ENCODE measurements at regions not wholly inside any gene's neighbourhood (a gene's known extent, or its start where the extent isn't known, plus 50 kb on each side); places are given as distances from the start of the nearest gene placed in this dataset.

GRCh38 chr3:177282119-177282655 is 84.9 kb upstream of the TBL1XR1 start:
- H3K4me1 ChIP-seq (ENCODE audit: control insufficient read depth, insufficient read depth, low read length), result peaks cover 8% of the 10 kb centered on the region
- no peak overlapping the region for H3K4me3 ChIP-seq (ENCODE audit: low read length)
- no peak overlapping the region for H3K9ac ChIP-seq (ENCODE audit: low read depth, low read length)
- no peak overlapping the region for H3K4me2 ChIP-seq (ENCODE audit: low read length)
- H3K9me3 ChIP-seq (replicated peaks; ENCODE audit: low read length), result no peaks in the 10 kb centered on the region
- H3K36me3 ChIP-seq (ENCODE audit: insufficient read depth, low read length), result no peaks in the 10 kb centered on the region
- H3K27me3 ChIP-seq (ENCODE audit: control insufficient read depth, insufficient read depth, low read length), result no peaks in the 10 kb centered on the region

DNA sequence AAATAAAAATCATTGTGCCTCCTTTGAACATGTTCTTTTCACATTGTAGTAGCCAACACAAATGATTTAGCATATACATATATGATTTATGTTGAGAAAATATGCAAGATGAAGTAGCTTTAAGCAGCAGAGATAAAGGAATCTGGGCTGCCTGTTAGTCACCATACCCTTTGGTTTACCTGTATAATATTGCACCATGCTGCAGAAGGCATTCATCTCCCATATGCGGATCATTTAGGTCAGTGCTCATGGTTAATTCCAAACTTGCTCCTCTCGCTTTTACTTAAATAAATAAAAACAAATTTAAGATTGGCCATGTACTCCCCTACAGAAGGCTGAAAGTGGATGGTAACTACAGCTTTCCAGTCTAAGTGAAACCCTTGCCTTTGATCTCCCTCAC is 86.7 kb upstream of the TBL1XR1 start:
- H3K36me3 ChIP-seq (ENCODE audit: insufficient read depth, low read length), result no peaks in the 10 kb centered on the region
- no peak overlapping the region for H3K4me3 ChIP-seq (ENCODE audit: low read length)
- H3K4me1 ChIP-seq (ENCODE audit: control insufficient read depth, insufficient read depth, low read length), result peaks cover 8% of the 10 kb centered on the region
- H3K9me3 ChIP-seq (replicated peaks; ENCODE audit: low read length), result no peaks in the 10 kb centered on the region
- no peak overlapping the region for H3K9ac ChIP-seq (ENCODE audit: low read depth, low read length)
- no peaks in the 10 kb centered on the region for H3K27me3 ChIP-seq (ENCODE audit: control insufficient read depth, insufficient read depth, low read length)
- peak overlapping the region; percentile 27 for H3K4me2 ChIP-seq (ENCODE audit: low read length)

GRCh38 chr3:177284383-177284881 is 87.2 kb upstream of the TBL1XR1 start:
- H3K4me1 ChIP-seq (ENCODE audit: control insufficient read depth, insufficient read depth, low read length), result peaks cover 8% of the 10 kb centered on the region
- H3K36me3 ChIP-seq (ENCODE audit: insufficient read depth, low read length), result no peaks in the 10 kb centered on the region
- peak overlapping the region; percentile 27 for H3K4me2 ChIP-seq (ENCODE audit: low read length)
- no peaks in the 10 kb centered on the region for H3K27me3 ChIP-seq (ENCODE audit: control insufficient read depth, insufficient read depth, low read length)
- H3K9ac ChIP-seq (ENCODE audit: low read depth, low read length), result no peak overlapping the region
- H3K9me3 ChIP-seq (replicated peaks; ENCODE audit: low read length), result no peaks in the 10 kb centered on the region
- H3K4me3 ChIP-seq (ENCODE audit: low read length), result no peak overlapping the region

- Histone ChIP-seq H3K4me1 (ENCODE audit: control insufficient read depth, insufficient read depth, low read length) (peaks cover 8% of the 10 kb centered on the region), H3K4me3 (ENCODE audit: low read length) (no peak overlapping the region), H3K9ac (ENCODE audit: low read depth, low read length) (no peak overlapping the region), H3K36me3 (ENCODE audit: insufficient read depth, low read length) (no peaks in the 10 kb centered on the region), H3K9me3 (replicated peaks; ENCODE audit: low read length) (no peaks in the 10 kb centered on the region), H3K4me2 (ENCODE audit: low read length) (no peak overlapping the region), H3K27me3 (ENCODE audit: control insufficient read depth, insufficient read depth, low read length) (no peaks in the 10 kb centered on the region)
These were observed 88.8 kb upstream of the TBL1XR1 start for GRCh38 chr3:177286034-177286433.

GRCh38 chr3:177287231-177287630 is 89.9 kb upstream of the TBL1XR1 start:
- H3K4me3 ChIP-seq (ENCODE audit: low read length), result no peak overlapping the region
- no peak overlapping the region for H3K4me2 ChIP-seq (ENCODE audit: low read length)
- H3K4me1 ChIP-seq (ENCODE audit: control insufficient read depth, insufficient read depth, low read length), result peaks cover 8% of the 10 kb centered on the region
- H3K36me3 ChIP-seq (ENCODE audit: insufficient read depth, low read length), result no peaks in the 10 kb centered on the region
- H3K27me3 ChIP-seq (ENCODE audit: control insufficient read depth, insufficient read depth, low read length), result no peaks in the 10 kb centered on the region
- H3K9ac ChIP-seq (ENCODE audit: low read depth, low read length), result no peak overlapping the region
- no peaks in the 10 kb centered on the region for H3K9me3 ChIP-seq (replicated peaks; ENCODE audit: low read length)

- no peak overlapping the region for H3K9ac ChIP-seq (ENCODE audit: low read depth, low read length)
- H3K4me1 ChIP-seq (ENCODE audit: control insufficient read depth, insufficient read depth, low read length), result no peaks in the 10 kb centered on the region
- H3K4me2 ChIP-seq (ENCODE audit: low read length), result no peak overlapping the region
- H3K4me3 ChIP-seq (ENCODE audit: low read length), result no peak overlapping the region
- no peaks in the 10 kb centered on the region for H3K9me3 ChIP-seq (replicated peaks; ENCODE audit: low read length)
- no peaks in the 10 kb centered on the region for H3K27me3 ChIP-seq (ENCODE audit: control insufficient read depth, insufficient read depth, low read length)
- H3K36me3 ChIP-seq (ENCODE audit: insufficient read depth, low read length), result no peaks in the 10 kb centered on the region
These were observed 93.4 kb upstream of the TBL1XR1 start for GRCh38 chr3:177290633-177291032.

DNA sequence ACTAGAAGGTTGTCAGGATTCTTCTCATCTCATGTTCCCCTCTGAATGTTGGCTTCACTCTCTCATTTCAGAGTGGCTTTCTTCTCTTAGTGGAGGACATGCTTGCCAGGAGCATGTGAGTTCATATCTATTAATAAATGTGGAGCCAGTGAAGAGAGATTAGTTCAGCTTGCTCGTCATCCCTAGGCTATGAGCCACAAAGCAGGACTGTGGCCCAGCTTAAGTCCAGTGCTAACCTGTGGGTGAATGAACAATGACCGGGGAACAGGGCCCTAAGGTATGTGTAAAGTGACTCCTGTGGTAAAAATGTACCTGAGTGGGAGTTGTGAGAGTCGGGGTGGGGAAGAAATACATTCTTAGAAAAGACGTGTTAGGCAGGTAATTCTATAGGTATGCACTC is 96.9 kb upstream of the TBL1XR1 start:
- Histone ChIP-seq H3K9ac (ENCODE audit: low read depth, low read length) (no peak overlapping the region), H3K4me3 (ENCODE audit: low read length) (no peak overlapping the region), H3K4me2 (ENCODE audit: low read length) (no peak overlapping the region), H3K36me3 (ENCODE audit: insufficient read depth, low read length) (no peaks in the 10 kb centered on the region), H3K4me1 (ENCODE audit: control insufficient read depth, insufficient read depth, low read length) (no peaks in the 10 kb centered on the region), H3K27me3 (ENCODE audit: control insufficient read depth, insufficient read depth, low read length) (no peaks in the 10 kb centered on the region), H3K9me3 (replicated peaks; ENCODE audit: low read length) (no peaks in the 10 kb centered on the region)

GRCh38 chr3:177295116-177295515 is 97.8 kb upstream of the TBL1XR1 start:
- Histone ChIP-seq H3K36me3 (ENCODE audit: insufficient read depth, low read length) (no peaks in the 10 kb centered on the region), H3K4me3 (ENCODE audit: low read length) (no peak overlapping the region), H3K4me2 (ENCODE audit: low read length) (no peak overlapping the region), H3K27me3 (ENCODE audit: control insufficient read depth, insufficient read depth, low read length) (no peaks in the 10 kb centered on the region), H3K9ac (ENCODE audit: low read depth, low read length) (no peak overlapping the region), H3K9me3 (replicated peaks; ENCODE audit: low read length) (no peaks in the 10 kb centered on the region), H3K4me1 (ENCODE audit: control insufficient read depth, insufficient read depth, low read length) (peaks cover 2% of the 10 kb centered on the region)

DNA sequence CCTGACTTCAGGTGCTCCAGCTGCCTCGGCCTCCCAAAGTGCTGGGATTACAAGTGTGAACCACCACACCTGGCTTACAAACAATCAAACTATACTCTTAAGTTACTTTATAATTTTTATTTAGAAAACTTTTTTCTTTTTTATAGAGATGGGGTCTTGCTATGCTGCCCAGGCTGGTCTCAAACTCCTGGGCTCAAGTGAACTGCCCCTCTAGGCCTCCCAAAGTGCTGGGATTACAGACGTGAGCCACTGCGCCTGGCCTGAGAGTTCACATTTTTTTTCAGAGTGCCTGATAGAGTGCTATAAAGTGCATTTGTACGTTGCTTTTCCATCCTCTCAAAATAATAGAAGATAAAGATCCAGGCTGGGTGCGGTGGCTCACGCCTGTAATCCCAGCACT is 102.0 kb upstream of the TBL1XR1 start:
- H3K9ac ChIP-seq (ENCODE audit: low read depth, low read length), result no peak overlapping the region
- H3K4me3 ChIP-seq (ENCODE audit: low read length), result no peak overlapping the region
- H3K27me3 ChIP-seq (ENCODE audit: control insufficient read depth, insufficient read depth, low read length), result no peaks in the 10 kb centered on the region
- no peaks in the 10 kb centered on the region for H3K36me3 ChIP-seq (ENCODE audit: insufficient read depth, low read length)
- no peak overlapping the region for H3K4me2 ChIP-seq (ENCODE audit: low read length)
- peaks cover 6% of the 10 kb centered on the region for H3K4me1 ChIP-seq (ENCODE audit: control insufficient read depth, insufficient read depth, low read length)
- no peaks in the 10 kb centered on the region for H3K9me3 ChIP-seq (replicated peaks; ENCODE audit: low read length)

GRCh38 chr3:177300039-177300833 is 103.0 kb upstream of the TBL1XR1 start:
- no peak overlapping the region for H3K9ac ChIP-seq (ENCODE audit: low read depth, low read length)
- no peaks in the 10 kb centered on the region for H3K9me3 ChIP-seq (replicated peaks; ENCODE audit: low read length)
- peak overlapping the region; percentile 57 for H3K4me2 ChIP-seq (ENCODE audit: low read length)
- H3K36me3 ChIP-seq (ENCODE audit: insufficient read depth, low read length), result no peaks in the 10 kb centered on the region
- H3K4me3 ChIP-seq (ENCODE audit: low read length), result no peak overlapping the region
- no peaks in the 10 kb centered on the region for H3K27me3 ChIP-seq (ENCODE audit: control insufficient read depth, insufficient read depth, low read length)
- H3K4me1 ChIP-seq (ENCODE audit: control insufficient read depth, insufficient read depth, low read length), result peaks cover 6% of the 10 kb centered on the region

DNA sequence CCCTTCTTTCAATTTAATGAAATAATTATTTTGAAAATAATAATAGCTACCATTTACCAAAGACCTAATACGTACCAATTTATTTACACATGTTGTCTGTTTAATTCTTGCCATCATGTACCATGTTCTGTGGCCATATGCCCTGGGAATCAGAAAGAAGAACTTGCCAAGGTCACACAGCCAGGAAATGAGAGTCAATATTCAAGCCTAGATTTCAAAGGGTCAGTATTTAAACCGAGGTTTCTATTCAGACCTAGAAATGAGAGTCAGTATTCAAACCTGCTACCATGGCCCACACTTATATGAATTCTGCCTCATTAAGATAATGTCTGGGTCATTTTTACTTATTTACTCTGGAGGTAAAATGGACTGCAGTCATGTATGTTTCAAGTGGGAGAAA is 103.6 kb upstream of the TBL1XR1 start:
- Histone ChIP-seq H3K27me3 (ENCODE audit: control insufficient read depth, insufficient read depth, low read length) (no peaks in the 10 kb centered on the region), H3K4me3 (ENCODE audit: low read length) (no peak overlapping the region), H3K36me3 (ENCODE audit: insufficient read depth, low read length) (no peaks in the 10 kb centered on the region), H3K9me3 (replicated peaks; ENCODE audit: low read length) (no peaks in the 10 kb centered on the region), H3K4me2 (ENCODE audit: low read length) (no peak overlapping the region), H3K4me1 (ENCODE audit: control insufficient read depth, insufficient read depth, low read length) (peaks cover 8% of the 10 kb centered on the region), H3K9ac (ENCODE audit: low read depth, low read length) (no peak overlapping the region)

GRCh38 chr3:177306252-177306651 is 109.0 kb upstream of the TBL1XR1 start:
- Histone ChIP-seq H3K4me1 (ENCODE audit: control insufficient read depth, insufficient read depth, low read length) (peaks cover 6% of the 10 kb centered on the region), H3K9ac (ENCODE audit: low read depth, low read length) (no peak overlapping the region), H3K4me2 (ENCODE audit: low read length) (peak overlapping the region; percentile 34), H3K27me3 (ENCODE audit: control insufficient read depth, insufficient read depth, low read length) (no peaks in the 10 kb centered on the region), H3K4me3 (ENCODE audit: low read length) (no peak overlapping the region), H3K9me3 (replicated peaks; ENCODE audit: low read length) (no peaks in the 10 kb centered on the region), H3K36me3 (ENCODE audit: insufficient read depth, low read length) (no peaks in the 10 kb centered on the region)
